C4-2B (cell line): ENCODE measurements at regions not wholly inside any gene's neighbourhood (a gene's known extent, or its start where the extent isn't known, plus 50 kb on each side); places are given as distances from the start of the nearest gene placed in this dataset.

Experiments
- CTCF ChIP-seq: fragments of 450-650 bp; conservative IDR thresholded peaks from 2 replicates; pipeline ENCODE4 v1.5.1; 2017; ENCODE audit warnings: mild to moderate bottlenecking
- ZFX ChIP-seq: fragments of 450-650 bp; IDR thresholded peaks from 2 replicates; pipeline ENCODE4 v1.6.1; 2017

GRCh38 chr13:50761406-50761805 is 82.1 kb downstream of the DLEU7 start:
- TF ChIP-seq CTCF (no peak), ZFX (no peak)
